Loucy (cell line): ENCODE measurements at regions not wholly inside any gene's neighbourhood (a gene's known extent, or its start where the extent isn't known, plus 50 kb on each side); places are given as distances from the start of the nearest gene placed in this dataset.

Source experiments
- H2AFZ ChIP-seq: fragments of 200-600 bp; sonication (generic); 2 replicates; pipeline ENCODE4 v1.6.0; 2016; ENCODE audit warnings: antibody characterized with exemption, mild to moderate bottlenecking, low read length, moderate library complexity
- H3F3A ChIP-seq: fragments of 200-600 bp; 2 replicates; pipeline ENCODE4 v1.6.0; 2016; ENCODE audit warnings: antibody characterized with exemption, low read depth, mild to moderate bottlenecking
- H3K27me3 ChIP-seq: fragments of 200-600 bp; sonication (generic); 2 replicates; pipeline ENCODE4 v1.6.1; 2014; ENCODE audit warnings: low read length, mild to moderate bottlenecking; ENCODE audit not compliant: insufficient read depth, poor library complexity, severe bottlenecking
- H3K36me3 ChIP-seq: fragments of 200-600 bp; sonication (generic); 2 replicates; pipeline ENCODE4 v1.6.1; 2016; ENCODE audit warnings: low read length; ENCODE audit not compliant: insufficient read depth
- H3K4me1 ChIP-seq: fragments of 200-600 bp; sonication (generic); 2 replicates; pipeline ENCODE4 v1.5.1; 2014; ENCODE audit warnings: low read length, mild to moderate bottlenecking; ENCODE audit not compliant: insufficient read depth, poor library complexity, severe bottlenecking
- H3K4me2 ChIP-seq: fragments of 200-600 bp; sonication (generic); 2 replicates; pipeline ENCODE4 v1.6.0; 2014; ENCODE audit warnings: antibody characterized with exemption, low read length, low read depth, mild to moderate bottlenecking; ENCODE audit not compliant: poor library complexity, severe bottlenecking
- H3K4me3 ChIP-seq: fragments of 200-600 bp; sonication (generic); 2 replicates; pipeline ENCODE4 v1.5.1; 2014; ENCODE audit warnings: low read length, mild to moderate bottlenecking, mixed read lengths; ENCODE audit not compliant: poor library complexity, severe bottlenecking
- H3K79me2 ChIP-seq: fragments of 200-600 bp; sonication (generic); 2 replicates; pipeline ENCODE4 v1.6.1; 2014; ENCODE audit warnings: low read length; ENCODE audit not compliant: insufficient read depth
- H3K9ac ChIP-seq: fragments of 200-600 bp; sonication (generic); 2 replicates; pipeline ENCODE4 v1.6.0; 2014; ENCODE audit warnings: mild to moderate bottlenecking, low read depth, low read length, moderate library complexity; ENCODE audit not compliant: poor library complexity, severe bottlenecking
- H3K9me2 ChIP-seq: fragments of 200-600 bp; sonication (generic); replicated peaks from 2 replicates; pipeline ENCODE4 v1.6.1; 2016; ENCODE audit warnings: low read depth, low read length, mixed read lengths
- H3K9me3 ChIP-seq: fragments of 200-600 bp; sonication (generic); 2 replicates; pipeline ENCODE4 v1.6.1; 2014; ENCODE audit warnings: mild to moderate bottlenecking, antibody characterized with exemption, low read length, low read depth; ENCODE audit not compliant: insufficient read depth
- H4K20me1 ChIP-seq: fragments of 200-600 bp; sonication (generic); 2 replicates; pipeline ENCODE4 v1.6.0; 2014; ENCODE audit warnings: antibody characterized with exemption, low read length, mild to moderate bottlenecking; ENCODE audit not compliant: insufficient read depth, poor library complexity, severe bottlenecking
- CTCF ChIP-seq: fragments of 200-600 bp; sonication (generic); conservative IDR thresholded peaks from 2 replicates; pipeline ENCODE4 v1.5.1; 2014; ENCODE audit warnings: mild to moderate bottlenecking, antibody characterized with exemption, low read length
- EZH2phosphoT487 ChIP-seq: fragments of 200-600 bp; IDR thresholded peaks from 2 replicates; pipeline ENCODE4 v1.6.1; 2018; ENCODE audit warnings: antibody characterized with exemption, mild to moderate bottlenecking, moderate library complexity, borderline replicate concordance

- H3K36me3 ChIP-seq = no peaks in the 10 kb centered on the region
- H3K27me3 ChIP-seq = no peaks in the 10 kb centered on the region
- no peaks in the 10 kb centered on the region for H3F3A ChIP-seq
- no peak overlapping the region for H2AFZ ChIP-seq
- no peak overlapping the region for H3K9ac ChIP-seq
- no peak overlapping the region for H3K4me2 ChIP-seq
- TF ChIP-seq EZH2phosphoT487 (no peak), CTCF (no peak)
- no peaks in the 10 kb centered on the region for H3K9me3 ChIP-seq
- H3K4me3 ChIP-seq = no peak overlapping the region
- H3K79me2 ChIP-seq = no peaks in the 10 kb centered on the region
- H3K9me2 ChIP-seq = no peaks in the 10 kb centered on the region
- H4K20me1 ChIP-seq = no peaks in the 10 kb centered on the region
- H3K4me1 ChIP-seq = no peaks in the 10 kb centered on the region
These were observed 818.9 kb upstream of the SLC35B3 start for GRCh38 chr6:9254251-9254650.

- Histone ChIP-seq H3K9me2 (no peaks in the 10 kb centered on the region), H2AFZ (no peak overlapping the region), H3K79me2 (no peaks in the 10 kb centered on the region), H3K9me3 (no peaks in the 10 kb centered on the region), H3K4me1 (no peaks in the 10 kb centered on the region), H3K4me2 (no peak overlapping the region), H3K36me3 (no peaks in the 10 kb centered on the region), H3F3A (no peaks in the 10 kb centered on the region), H3K9ac (no peak overlapping the region), H3K4me3 (no peak overlapping the region), H3K27me3 (no peaks in the 10 kb centered on the region), H4K20me1 (no peaks in the 10 kb centered on the region)
- TF ChIP-seq CTCF (no peak), EZH2phosphoT487 (no peak)
These were observed 817.5 kb upstream of the SLC35B3 start for GRCh38 chr6:9252799-9253198.

DNA sequence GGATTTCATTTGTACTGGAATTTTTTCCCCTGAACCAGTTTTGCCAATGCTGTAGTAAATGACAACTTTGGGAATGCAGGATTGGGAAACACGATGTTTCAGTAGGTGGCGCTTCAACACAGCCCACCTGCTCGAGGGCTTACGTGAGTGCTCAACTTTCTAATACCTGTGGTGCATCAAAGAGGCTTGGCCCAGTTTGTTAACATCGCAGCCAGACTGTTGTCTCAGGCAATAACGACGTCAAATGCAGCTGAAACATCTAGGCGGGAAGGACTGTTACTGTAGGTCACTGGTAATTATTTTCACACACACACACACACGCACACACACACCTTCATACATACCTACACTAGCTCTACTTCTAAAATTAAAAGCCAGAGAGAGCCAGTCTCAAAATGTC is 815.5 kb upstream of the SLC35B3 start:
- no peaks in the 10 kb centered on the region for H3K9me3 ChIP-seq
- no peak overlapping the region for H2AFZ ChIP-seq
- H3K79me2 ChIP-seq = no peaks in the 10 kb centered on the region
- no peak overlapping the region for H3K4me3 ChIP-seq
- H3K9me2 ChIP-seq = no peaks in the 10 kb centered on the region
- H3K4me2 ChIP-seq = no peak overlapping the region
- H3K4me1 ChIP-seq = no peaks in the 10 kb centered on the region
- TF ChIP-seq EZH2phosphoT487 = no peak
- TF ChIP-seq CTCF = peak; percentile 33
- no peaks in the 10 kb centered on the region for H3K27me3 ChIP-seq
- H3K36me3 ChIP-seq = no peaks in the 10 kb centered on the region
- no peaks in the 10 kb centered on the region for H3F3A ChIP-seq
- no peak overlapping the region for H3K9ac ChIP-seq
- H4K20me1 ChIP-seq = no peaks in the 10 kb centered on the region
